K562 (cell line): ENCODE measurements at regions not wholly inside any gene's neighbourhood (a gene's known extent, or its start where the extent isn't known, plus 50 kb on each side); places are given as distances from the start of the nearest gene placed in this dataset.

Experiments used
- CTCF ChIP-seq, 3 experiments: IDR thresholded peaks in 2 of 3; conservative IDR thresholded peaks in 1 of 3; 2 replicates each; pipeline ENCODE4 v1.5.1; 2011 to 2012; ENCODE audit warnings: low read length in 3 of 3, mild to moderate bottlenecking in 3 of 3, control low read depth in 2 of 3, improper control_type of control experiment in 1 of 3, inconsistent platforms in 1 of 3, low read depth in 1 of 3, mixed read lengths in 1 of 3, moderate library complexity in 1 of 3; ENCODE audit not compliant: insufficient read depth in 2 of 3
- FOS ChIP-seq: IDR thresholded peaks from 3 replicates; pipeline ENCODE4 v1.6.1; 2011; ENCODE audit not compliant: insufficient read length; ENCODE audit errors: extremely low read depth
- FOXA1 ChIP-seq: fragments of 450-650 bp; IDR thresholded peaks from 2 replicates; pipeline ENCODE4 v1.6.1; 2016; ENCODE audit warnings: mild to moderate bottlenecking, borderline replicate concordance
- FOXK1 ChIP-seq: sonication (generic); formaldehyde crosslinking; IDR thresholded peaks from 2 replicates; pipeline ENCODE4 v1.8.0; 2022; ENCODE audit warnings: missing genetic modification reagents, mild to moderate bottlenecking, borderline replicate concordance
- HNRNPLL ChIP-seq: fragments of 200-400 bp; formaldehyde crosslinking; IDR thresholded peaks from 2 replicates; pipeline ENCODE4 v1.6.1; 2017; ENCODE audit warnings: low read length, low read depth, mild to moderate bottlenecking; ENCODE audit not compliant: poor library complexity, severe bottlenecking
- MAX ChIP-seq: sonication (generic); formaldehyde crosslinking; IDR thresholded peaks from 2 replicates; pipeline ENCODE4 v1.9.0; 2022; ENCODE audit warnings: mild to moderate bottlenecking, missing genetic modification reagents
- MAZ ChIP-seq, 2 experiments: fragments of 450-650 bp in 1 of 2; sonication (generic) in 1 of 2; formaldehyde crosslinking; IDR thresholded peaks in 1 of 2; conservative IDR thresholded peaks in 1 of 2; 2 replicates each; pipeline versions ENCODE4 v1.4.0 to v1.5.0; 2020; ENCODE audit warnings: mild to moderate bottlenecking in 1 of 2, missing genetic modification reagents in 1 of 2
- POLR2A ChIP-seq: fragments of 450-650 bp; conservative IDR thresholded peaks from 2 replicates; pipeline ENCODE4 v1.6.1; 2016
- REST ChIP-seq, 2 experiments: fragments of 450-650 bp; formaldehyde crosslinking in 1 of 2; IDR thresholded peaks; 2 replicates each; pipeline versions ENCODE4 v1.4.0 to v1.6.1; 2014 to 2020; ENCODE audit warnings: mild to moderate bottlenecking in 2 of 2, borderline replicate concordance in 1 of 2, low read depth in 1 of 2
- SMARCC2 ChIP-seq: fragments of 450-650 bp; IDR thresholded peaks from 2 replicates; pipeline ENCODE4 v1.6.1; 2017; ENCODE audit warnings: antibody characterized with exemption, moderate library complexity, mild to moderate bottlenecking, low read depth
- TARDBP ChIP-seq: fragments of 450-650 bp; IDR thresholded peaks from 2 replicates; pipeline ENCODE4 v1.6.1; 2016
- TBP ChIP-seq: optimal IDR thresholded peaks from 2 replicates; pipeline ENCODE3; 2011; ENCODE audit warnings: low read depth, low read length, improper control_type of control experiment
- TCFL5 ChIP-seq: fragments of 250-450 bp; sonication (Bioruptor Pico); conservative IDR thresholded peaks from 2 replicates; pipeline ENCODE4 v1.6.1; 2021; ENCODE audit warnings: mild to moderate bottlenecking, moderate library complexity, matching md5 sums
- ZNF589 ChIP-seq: fragments of 200-800 bp; sonication (Bioruptor generic); IDR thresholded peaks from 2 replicates; pipeline ENCODE4 v1.6.1; 2016; ENCODE audit warnings: low read depth, missing genetic modification characterization, missing compliant biosample characterization

DNA sequence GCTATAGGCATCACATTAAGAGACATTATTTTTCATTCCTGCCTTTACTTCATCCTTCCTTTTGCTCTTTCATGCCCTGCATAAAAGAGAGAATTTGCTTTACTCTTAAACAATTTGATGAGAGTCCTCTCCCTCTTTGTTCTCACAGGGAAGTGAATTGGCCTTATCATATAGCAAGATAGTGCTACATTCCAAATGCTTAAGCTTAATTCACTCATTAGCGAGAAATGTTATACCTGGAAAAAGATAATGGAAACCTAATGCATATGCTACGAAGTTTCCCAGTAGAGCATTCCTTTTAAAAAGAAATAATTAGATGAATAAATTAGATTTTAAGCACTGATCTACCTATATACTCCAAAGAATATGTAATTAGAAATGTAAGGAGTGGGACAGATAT is 798.8 kb downstream of the C12orf50 start:
- TF ChIP-seq CTCF (IDR thresholded peaks at IDR 0.05 in 2 of 3, conservative IDR thresholded peaks at IDR 0.05 in 1 of 3; ENCODE audit: insufficient read depth in 2 of 3, low read depth in 1 of 3, low read length in 3 of 3): no peak
- TF ChIP-seq FOXA1: no peak
- TF ChIP-seq REST (IDR thresholded peaks at IDR 0.05; ENCODE audit: borderline replicate concordance): no peak
- TF ChIP-seq REST (CRISPR knock-in tag; IDR thresholded peaks at IDR 0.05; ENCODE audit: low read depth): no peak
- no peak for TF ChIP-seq ZNF589 (CRISPR knock-in tag)
- TF ChIP-seq FOS: no peak
- TF ChIP-seq TARDBP: no peak
- no peak for TF ChIP-seq MAX
- no peak for TF ChIP-seq MAZ (CRISPR knock-in tag; conservative IDR thresholded peaks at IDR 0.05 in 1 of 2, IDR thresholded peaks at IDR 0.05 in 1 of 2)
- TF ChIP-seq TCFL5 (CRISPR knock-in tag): no peak
- TF ChIP-seq HNRNPLL: no peak
- no peak for TF ChIP-seq TBP
- TF ChIP-seq SMARCC2: no peak
- no peak for TF ChIP-seq POLR2A
- no peak for TF ChIP-seq FOXK1 (CRISPR knock-in tag)
